ENCODE measurements at regions not wholly inside any gene's neighbourhood (a gene's known extent, or its start where the extent isn't known, plus 50 kb on each side); places are given as distances from the start of the nearest gene placed in this dataset.

- no peak for DNase-seq
Observed at GRCh38 chr11:70575396-70576060, 177.2 kb downstream of the CTTN start.

- no peak for DNase-seq
Observed at GRCh38 chr11:70577258-70577603, 178.9 kb downstream of the CTTN start.

- DNase-seq, result no peak
Observed at GRCh38 chr11:70577948-70578347, 179.6 kb downstream of the CTTN start.

- no peak for DNase-seq
Observed at GRCh38 chr11:70578371-70578770, 180.0 kb downstream of the CTTN start.

- no peak for DNase-seq
Observed at GRCh38 chr11:70578831-70579230, 180.5 kb downstream of the CTTN start.

- no peak for DNase-seq
Observed at GRCh38 chr11:70579316-70579955, 181.1 kb downstream of the CTTN start.

- no peak for DNase-seq
Observed at GRCh38 chr11:70580036-70580805, 181.9 kb downstream of the CTTN start.

- DNase-seq, result no peak
Observed at GRCh38 chr11:70581991-70582885, 183.9 kb downstream of the CTTN start.

- no peak for DNase-seq
Observed at GRCh38 chr11:70582886-70583641, 184.7 kb downstream of the CTTN start.

- no peak for DNase-seq
Observed at GRCh38 chr11:70583781-70584218, 185.5 kb downstream of the CTTN start.

- no peak for DNase-seq
Observed at GRCh38 chr11:70584498-70585235, 186.3 kb downstream of the CTTN start.

GRCh38 chr11:70585236-70585545, 186.9 kb downstream of the CTTN start:
- DNase-seq, result no peak

GRCh38 chr11:70586261-70587074, 188.1 kb downstream of the CTTN start:
- DNase-seq, result no peak

- DNase-seq, result no peak
Observed at GRCh38 chr11:70587075-70587389, 188.7 kb downstream of the CTTN start.

GRCh38 chr11:70590356-70590991, 192.1 kb downstream of the CTTN start:
- no peak for DNase-seq

- DNase-seq, result no peak
Observed at GRCh38 chr11:70592641-70593165, 194.4 kb downstream of the CTTN start.

- DNase-seq, result no peak
Observed at GRCh38 chr11:70593446-70593983, 195.2 kb downstream of the CTTN start.

GRCh38 chr11:70594031-70594430, 195.7 kb downstream of the CTTN start:
- DNase-seq, result no peak

- DNase-seq, result no peak
Observed at GRCh38 chr11:70594606-70595005, 196.3 kb downstream of the CTTN start.

GRCh38 chr11:70595016-70595415, 196.7 kb downstream of the CTTN start:
- no peak for DNase-seq

All from activated effector memory CD4-positive, alpha-beta T cell treated with Interleukin-2 at 50 U/mL for 16 hours (primary cell).